Pulmonary artery endothelial cell (primary cell): ENCODE measurements at regions not wholly inside any gene's neighbourhood (a gene's known extent, or its start where the extent isn't known, plus 50 kb on each side); places are given as distances from the start of the nearest gene placed in this dataset.

Experiments used
- DNase-seq: peaks from one replicate; pipeline ENCODE4 v3.0.0-alpha.2; 2011; ENCODE audit warnings: low read depth, low spot score

GRCh38 chr14:94887591-94887990 is 117.7 kb upstream of the GSC start:
- DNase-seq, result no peak

GRCh38 chr14:94886931-94887330 is 117.0 kb upstream of the GSC start:
- DNase-seq, result no peak

- DNase-seq, result no peak
These were observed 115.7 kb upstream of the GSC start for GRCh38 chr14:94885481-94886155.

GRCh38 chr14:94884616-94885230 is 114.8 kb upstream of the GSC start:
- no peak for DNase-seq

- no peak for DNase-seq
These were observed 112.5 kb upstream of the GSC start for GRCh38 chr14:94882401-94882800.

- DNase-seq, result no peak
These were observed 111.0 kb upstream of the GSC start for GRCh38 chr14:94880876-94881275.

GRCh38 chr14:94880106-94880505 is 110.2 kb upstream of the GSC start:
- DNase-seq, result no peak

- no peak for DNase-seq
These were observed 109.6 kb upstream of the GSC start for GRCh38 chr14:94879537-94879936.

GRCh38 chr14:94876306-94876705 is 106.4 kb upstream of the GSC start:
- DNase-seq, result no peak

GRCh38 chr14:94875256-94875655 is 105.3 kb upstream of the GSC start:
- no peak for DNase-seq

- DNase-seq, result no peak
These were observed 98.8 kb upstream of the GSC start for GRCh38 chr14:94868772-94869072.

- no peak for DNase-seq
These were observed 98.2 kb upstream of the GSC start for GRCh38 chr14:94867946-94868771.

GRCh38 chr14:94867209-94867608 is 97.3 kb upstream of the GSC start:
- no peak for DNase-seq

- DNase-seq, result no peak
These were observed 94.7 kb upstream of the GSC start for GRCh38 chr14:94864387-94865195.

- no peak for DNase-seq
These were observed 93.5 kb upstream of the GSC start for GRCh38 chr14:94863366-94863765.

- DNase-seq, result no peak
These were observed 88.0 kb upstream of the GSC start for GRCh38 chr14:94857950-94858349.

GRCh38 chr14:94853920-94854319 is 84.0 kb upstream of the GSC start:
- no peak for DNase-seq

GRCh38 chr14:94850309-94851211 is 80.6 kb upstream of the GSC start:
- no peak for DNase-seq

GRCh38 chr14:94844593-94845152 is 74.8 kb upstream of the GSC start:
- DNase-seq, result no peak

GRCh38 chr14:94840467-94840866 is 70.6 kb upstream of the GSC start:
- DNase-seq, result no peak

GRCh38 chr14:94839348-94839747 is 69.4 kb upstream of the GSC start:
- DNase-seq, result no peak
